ENCODE measurements at regions not wholly inside any gene's neighbourhood (a gene's known extent, or its start where the extent isn't known, plus 50 kb on each side); places are given as distances from the start of the nearest gene placed in this dataset.

GRCh38 chr3:95752199-95752598, 1062.2 kb upstream of the EPHA6 start:
- H3K4me3 ChIP-seq (ENCODE audit: low read length), result no peak overlapping the region
- no peak overlapping the region for H3K27ac ChIP-seq (ENCODE audit: low read depth in 1 of 2, low read length in 2 of 2)
- H3K27me3 ChIP-seq (ENCODE audit: control insufficient read depth in 1 of 2, insufficient read depth in 2 of 2, low read length in 2 of 2), result no peaks in the 10 kb centered on the region
- no peaks in the 10 kb centered on the region for H3K4me1 Mint-ChIP-seq (ENCODE audit: low read depth)
- no peak for TF ChIP-seq CTCF (IDR thresholded peaks at IDR 0.05)
- POLR2A ChIA-PET, result no interaction called here
- DNase-seq (no peak), ATAC-seq (ENCODE audit: poor library complexity) (no peak)
- H3K4me1 ChIP-seq (ENCODE audit: insufficient read depth, low read length), result no peaks in the 10 kb centered on the region
- H3K9me3 ChIP-seq (ENCODE audit: control insufficient read depth in 1 of 2, insufficient read depth in 1 of 2, low read length in 2 of 2), result no peaks in the 10 kb centered on the region
- H3K4me3 Mint-ChIP-seq, result no peak overlapping the region
- intact Hi-C loops (cut with DNase I, micrococcal nuclease), result no loop called here
- H3K36me3 ChIP-seq (ENCODE audit: insufficient read depth, low read length), result no peaks in the 10 kb centered on the region
- H3K36me3 Mint-ChIP-seq (ENCODE audit: low read depth), result no peaks in the 10 kb centered on the region
- CTCF ChIA-PET, result no interaction called here
- H3K27me3 Mint-ChIP-seq, result no peaks in the 10 kb centered on the region
- H3K27ac Mint-ChIP-seq, result no peak overlapping the region
- H3K9me3 Mint-ChIP-seq, result no peaks in the 10 kb centered on the region

- Mint-ChIP-seq H3K27me3 (no peaks in the 10 kb centered on the region), H3K27ac (no peak overlapping the region), H3K36me3 (ENCODE audit: low read depth) (no peaks in the 10 kb centered on the region), H3K4me3 (no peak overlapping the region), H3K9me3 (no peaks in the 10 kb centered on the region), H3K4me1 (ENCODE audit: low read depth) (no peaks in the 10 kb centered on the region)
- no peaks in the 10 kb centered on the region for H3K27me3 ChIP-seq (ENCODE audit: control insufficient read depth in 1 of 2, insufficient read depth in 2 of 2, low read length in 2 of 2)
- peaks cover under 1 to 15% of the 10 kb centered on the region in 2 experiments for H3K9me3 ChIP-seq (ENCODE audit: control insufficient read depth in 1 of 2, insufficient read depth in 1 of 2, low read length in 2 of 2)
- DNase-seq (no peak), ATAC-seq (ENCODE audit: poor library complexity) (no peak)
- H3K4me3 ChIP-seq (ENCODE audit: low read length), result no peak overlapping the region
- POLR2A ChIA-PET, result no interaction called here
- TF ChIP-seq CTCF (IDR thresholded peaks at IDR 0.05), result no peak
- no peaks in the 10 kb centered on the region for H3K36me3 ChIP-seq (ENCODE audit: insufficient read depth, low read length)
- no peak overlapping the region for H3K27ac ChIP-seq (ENCODE audit: low read depth in 1 of 2, low read length in 2 of 2)
- intact Hi-C loops (cut with DNase I, micrococcal nuclease), result no loop called here
- H3K4me1 ChIP-seq (ENCODE audit: insufficient read depth, low read length), result no peaks in the 10 kb centered on the region
- CTCF ChIA-PET, result no interaction called here
These were observed 1055.7 kb upstream of the EPHA6 start for GRCh38 chr3:95758707-95759106.

- H3K36me3 Mint-ChIP-seq (ENCODE audit: low read depth), result no peaks in the 10 kb centered on the region
- TF ChIP-seq CTCF (IDR thresholded peaks at IDR 0.05), result no peak
- H3K9me3 ChIP-seq (ENCODE audit: control insufficient read depth in 1 of 2, insufficient read depth in 1 of 2, low read length in 2 of 2), result peaks cover 4 to 15% of the 10 kb centered on the region in 2 experiments
- H3K27me3 Mint-ChIP-seq, result no peaks in the 10 kb centered on the region
- no peaks in the 10 kb centered on the region for H3K4me1 ChIP-seq (ENCODE audit: insufficient read depth, low read length)
- intact Hi-C loops (cut with DNase I, micrococcal nuclease), result no loop called here
- H3K27me3 ChIP-seq (ENCODE audit: control insufficient read depth in 1 of 2, insufficient read depth in 2 of 2, low read length in 2 of 2), result no peaks in the 10 kb centered on the region
- CTCF ChIA-PET, result no interaction called here
- no peaks in the 10 kb centered on the region for H3K9me3 Mint-ChIP-seq
- POLR2A ChIA-PET, result no interaction called here
- DNase-seq (no peak), ATAC-seq (ENCODE audit: poor library complexity) (no peak)
- no peaks in the 10 kb centered on the region for H3K36me3 ChIP-seq (ENCODE audit: insufficient read depth, low read length)
- no peak overlapping the region for H3K4me3 Mint-ChIP-seq
- H3K27ac Mint-ChIP-seq, result no peak overlapping the region
- H3K4me1 Mint-ChIP-seq (ENCODE audit: low read depth), result no peaks in the 10 kb centered on the region
- no peak overlapping the region for H3K4me3 ChIP-seq (ENCODE audit: low read length)
- no peak overlapping the region for H3K27ac ChIP-seq (ENCODE audit: low read depth in 1 of 2, low read length in 2 of 2)
These were observed 1054.6 kb upstream of the EPHA6 start for GRCh38 chr3:95759614-95760301.
